GM23248 (cell line): ENCODE measurements at regions not wholly inside any gene's neighbourhood (a gene's known extent, or its start where the extent isn't known, plus 50 kb on each side); places are given as distances from the start of the nearest gene placed in this dataset.
"Not testable (repeated sequence)": the region's sequence is repeated elsewhere in the genome, so short reads cannot be mapped to it uniquely, and the experiment has no call there.

Source experiments
- EZH2 ChIP-seq: fragments of 200-600 bp; sonication (generic); IDR thresholded peaks from 2 replicates; pipeline ENCODE4 v1.6.1; 2018; ENCODE audit warnings: antibody characterized with exemption, mild to moderate bottlenecking; ENCODE audit not compliant: insufficient read depth, poor library complexity, severe bottlenecking
- EZH2phosphoT487 ChIP-seq: fragments of 200-600 bp; sonication (generic); IDR thresholded peaks from 2 replicates; pipeline ENCODE4 v1.6.1; 2018; ENCODE audit warnings: antibody characterized with exemption, moderate library complexity, mild to moderate bottlenecking, low read depth; ENCODE audit not compliant: insufficient read depth

- TF ChIP-seq EZH2phosphoT487, EZH2: not testable (repeated sequence)
These were observed 152.9 kb upstream of the NBPF11 start for GRCh38 chr1:148304935-148305334.
